ENCODE measurements at regions not wholly inside any gene's neighbourhood (a gene's known extent, or its start where the extent isn't known, plus 50 kb on each side); places are given as distances from the start of the nearest gene placed in this dataset.

DNA sequence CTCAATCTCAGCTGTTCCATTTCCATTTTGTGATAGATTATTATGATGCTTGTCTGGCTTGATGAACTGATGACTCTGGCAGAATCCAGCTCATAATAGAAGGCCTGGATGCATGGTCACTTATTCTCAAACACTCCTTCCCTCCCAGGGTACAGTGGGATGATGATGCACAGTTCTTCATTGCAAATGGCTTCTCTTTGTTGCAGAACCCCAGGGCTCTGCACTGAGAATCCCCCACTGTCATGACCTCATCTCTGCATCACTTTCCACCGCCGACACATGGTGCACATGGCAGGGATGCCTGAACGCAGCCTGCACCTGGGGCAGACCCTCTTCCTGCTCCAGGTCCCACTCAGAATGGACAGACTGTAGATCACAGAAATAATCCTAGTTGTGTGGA is 515.6 kb upstream of the NR2F2 start (continued):
- TF ChIP-seq POLR2AphosphoS5 (IDR thresholded peaks at IDR 0.05; ENCODE audit: low read depth) = no peak
- no peak for TF ChIP-seq STAT1 (IDR thresholded peaks at IDR 0.05; ENCODE audit: unreplicated experiment)
- TF ChIP-seq JUNB (IDR thresholded peaks at IDR 0.05; ENCODE audit: unreplicated experiment) = no peak
- no peak for TF ChIP-seq ZNF331 (CRISPR knock-in tag; IDR thresholded peaks at IDR 0.05; ENCODE audit: low read depth)

DNA sequence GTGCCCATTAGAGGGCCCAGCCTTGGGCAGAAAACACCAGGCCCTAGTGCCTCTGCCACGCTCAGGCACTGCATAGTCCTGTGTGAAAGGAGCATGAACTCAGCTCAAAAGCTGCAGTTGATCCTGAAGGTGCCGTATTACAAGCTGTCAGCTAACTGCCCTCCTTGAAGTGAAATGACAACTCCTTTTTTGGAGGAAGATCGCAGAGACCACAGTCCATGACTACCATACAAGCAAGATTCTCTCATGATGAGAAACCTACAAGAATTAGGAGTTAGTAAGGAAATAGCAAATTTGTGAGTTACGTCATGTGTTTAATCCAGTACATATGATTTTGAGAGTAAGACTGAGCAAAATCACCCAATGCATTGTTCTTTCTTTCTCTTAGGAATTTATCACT is 513.9 kb upstream of the NR2F2 start:
- no peaks in the 10 kb centered on the region for H3K36me3 Mint-ChIP-seq (ENCODE audit: low read depth)
- no peaks in the 10 kb centered on the region for H3K9me2 ChIP-seq (ENCODE audit: insufficient read depth)
- ATAC-seq (no peak), DNase-seq (ENCODE audit: low spot score) (no peak)
- no peaks in the 10 kb centered on the region for H3K9me3 Mint-ChIP-seq
- no peaks in the 10 kb centered on the region for H3K27me3 Mint-ChIP-seq (ENCODE audit: insufficient read depth, low read depth, poor library complexity)
- no peaks in the 10 kb centered on the region for H3K4me1 Mint-ChIP-seq
- H3K4me2 ChIP-seq = no peak overlapping the region
- H2AFZ ChIP-seq = no peak overlapping the region
- no peaks in the 10 kb centered on the region for H3K36me3 ChIP-seq (ENCODE audit: insufficient read depth)
- H3K4me3 Mint-ChIP-seq = no peak overlapping the region
- no peak for TF ChIP-seq EZH2 (IDR thresholded peaks at IDR 0.05; ENCODE audit: low read depth, unreplicated experiment)
- no peak for TF ChIP-seq EZH2phosphoT487 (IDR thresholded peaks at IDR 0.05; ENCODE audit: unreplicated experiment)
- TF ChIP-seq, protein P1, sequence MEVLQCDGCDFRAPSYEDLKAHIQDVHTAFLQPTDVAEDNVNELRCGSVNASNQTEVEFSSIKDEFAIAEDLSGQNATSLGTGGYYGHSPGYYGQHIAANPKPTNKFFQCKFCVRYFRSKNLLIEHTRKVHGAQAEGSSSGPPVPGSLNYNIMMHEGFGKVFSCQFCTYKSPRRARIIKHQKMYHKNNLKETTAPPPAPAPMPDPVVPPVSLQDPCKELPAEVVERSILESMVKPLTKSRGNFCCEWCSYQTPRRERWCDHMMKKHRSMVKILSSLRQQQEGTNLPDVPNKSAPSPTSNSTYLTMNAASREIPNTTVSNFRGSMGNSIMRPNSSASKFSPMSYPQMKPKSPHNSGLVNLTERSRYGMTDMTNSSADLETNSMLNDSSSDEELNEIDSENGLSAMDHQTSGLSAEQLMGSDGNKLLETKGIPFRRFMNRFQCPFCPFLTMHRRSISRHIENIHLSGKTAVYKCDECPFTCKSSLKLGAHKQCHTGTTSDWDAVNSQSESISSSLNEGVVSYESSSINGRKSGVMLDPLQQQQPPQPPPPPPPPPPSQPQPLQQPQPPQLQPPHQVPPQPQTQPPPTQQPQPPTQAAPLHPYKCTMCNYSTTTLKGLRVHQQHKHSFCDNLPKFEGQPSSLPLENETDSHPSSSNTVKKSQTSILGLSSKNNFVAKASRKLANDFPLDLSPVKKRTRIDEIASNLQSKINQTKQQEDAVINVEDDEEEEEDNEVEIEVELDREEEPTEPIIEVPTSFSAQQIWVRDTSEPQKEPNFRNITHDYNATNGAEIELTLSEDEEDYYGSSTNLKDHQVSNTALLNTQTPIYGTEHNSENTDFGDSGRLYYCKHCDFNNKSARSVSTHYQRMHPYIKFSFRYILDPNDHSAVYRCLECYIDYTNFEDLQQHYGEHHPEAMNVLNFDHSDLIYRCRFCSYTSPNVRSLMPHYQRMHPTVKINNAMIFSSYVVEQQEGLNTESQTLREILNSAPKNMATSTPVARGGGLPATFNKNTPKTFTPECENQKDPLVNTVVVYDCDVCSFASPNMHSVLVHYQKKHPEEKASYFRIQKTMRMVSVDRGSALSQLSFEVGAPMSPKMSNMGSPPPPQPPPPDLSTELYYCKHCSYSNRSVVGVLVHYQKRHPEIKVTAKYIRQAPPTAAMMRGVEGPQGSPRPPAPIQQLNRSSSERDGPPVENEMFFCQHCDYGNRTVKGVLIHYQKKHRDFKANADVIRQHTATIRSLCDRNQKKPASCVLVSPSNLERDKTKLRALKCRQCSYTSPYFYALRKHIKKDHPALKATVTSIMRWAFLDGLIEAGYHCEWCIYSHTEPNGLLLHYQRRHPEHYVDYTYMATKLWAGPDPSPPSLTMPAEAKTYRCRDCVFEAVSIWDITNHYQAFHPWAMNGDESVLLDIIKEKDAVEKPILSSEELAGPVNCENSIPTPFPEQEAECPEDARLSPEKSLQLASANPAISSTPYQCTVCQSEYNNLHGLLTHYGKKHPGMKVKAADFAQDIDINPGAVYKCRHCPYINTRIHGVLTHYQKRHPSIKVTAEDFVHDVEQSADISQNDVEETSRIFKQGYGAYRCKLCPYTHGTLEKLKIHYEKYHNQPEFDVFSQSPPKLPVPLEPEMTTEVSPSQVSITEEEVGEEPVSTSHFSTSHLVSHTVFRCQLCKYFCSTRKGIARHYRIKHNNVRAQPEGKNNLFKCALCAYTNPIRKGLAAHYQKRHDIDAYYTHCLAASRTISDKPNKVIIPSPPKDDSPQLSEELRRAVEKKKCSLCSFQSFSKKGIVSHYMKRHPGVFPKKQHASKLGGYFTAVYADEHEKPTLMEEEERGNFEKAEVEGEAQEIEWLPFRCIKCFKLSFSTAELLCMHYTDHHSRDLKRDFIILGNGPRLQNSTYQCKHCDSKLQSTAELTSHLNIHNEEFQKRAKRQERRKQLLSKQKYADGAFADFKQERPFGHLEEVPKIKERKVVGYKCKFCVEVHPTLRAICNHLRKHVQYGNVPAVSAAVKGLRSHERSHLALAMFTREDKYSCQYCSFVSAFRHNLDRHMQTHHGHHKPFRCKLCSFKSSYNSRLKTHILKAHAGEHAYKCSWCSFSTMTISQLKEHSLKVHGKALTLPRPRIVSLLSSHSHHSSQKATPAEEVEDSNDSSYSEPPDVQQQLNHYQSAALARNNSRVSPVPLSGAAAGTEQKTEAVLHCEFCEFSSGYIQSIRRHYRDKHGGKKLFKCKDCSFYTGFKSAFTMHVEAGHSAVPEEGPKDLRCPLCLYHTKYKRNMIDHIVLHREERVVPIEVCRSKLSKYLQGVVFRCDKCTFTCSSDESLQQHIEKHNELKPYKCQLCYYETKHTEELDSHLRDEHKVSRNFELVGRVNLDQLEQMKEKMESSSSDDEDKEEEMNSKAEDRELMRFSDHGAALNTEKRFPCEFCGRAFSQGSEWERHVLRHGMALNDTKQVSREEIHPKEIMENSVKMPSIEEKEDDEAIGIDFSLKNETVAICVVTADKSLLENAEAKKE (CRISPR knock-in tag; IDR thresholded peaks at IDR 0.05) = no peak
- no peaks in the 10 kb centered on the region for H3F3A ChIP-seq (replicated peaks; ENCODE audit: low read depth)
- no peaks in the 10 kb centered on the region for H3K4me1 ChIP-seq (ENCODE audit: insufficient read depth)
- no peak overlapping the region for H3K4me3 ChIP-seq
- no peak overlapping the region for H3K27ac Mint-ChIP-seq
- no peaks in the 10 kb centered on the region for H4K20me1 ChIP-seq (replicated peaks; ENCODE audit: insufficient read depth)
- H3K27ac ChIP-seq (ENCODE audit: low read depth) = no peak overlapping the region
- no peaks in the 10 kb centered on the region for H3K79me2 ChIP-seq (replicated peaks; ENCODE audit: insufficient read depth)
- H3K27me3 ChIP-seq (ENCODE audit: insufficient read depth) = no peaks in the 10 kb centered on the region
